NCI-H774 (cell line): ENCODE measurements at regions not wholly inside any gene's neighbourhood (a gene's known extent, or its start where the extent isn't known, plus 50 kb on each side); places are given as distances from the start of the nearest gene placed in this dataset.
"Not testable (repeated sequence)": the region's sequence is repeated elsewhere in the genome, so short reads cannot be mapped to it uniquely, and the experiment has no call there.

Experiments
- DNase-seq: peaks from one replicate; lab custom pipeline; 2025; lab: John Stamatoyannopoulos, UW

GRCh38 chr4:54581807-54582206 is 76.0 kb upstream of the KIT start:
- peak; percentile 69 for DNase-seq

- no peak for DNase-seq
Measured at GRCh38 chr4:54585321-54586000, 72.3 kb upstream of the KIT start.

GRCh38 chr4:54586320-54586955 is 71.3 kb upstream of the KIT start:
- peak; percentile 59 for DNase-seq

- DNase-seq, result no peak
Measured at GRCh38 chr4:54587107-54587891, 70.5 kb upstream of the KIT start.

- DNase-seq, result no peak
Measured at GRCh38 chr4:54588404-54588803, 69.4 kb upstream of the KIT start.

- no peak for DNase-seq
Measured at GRCh38 chr4:54589586-54589985, 68.2 kb upstream of the KIT start.

GRCh38 chr4:54593795-54594322 is 63.9 kb upstream of the KIT start:
- DNase-seq, result no peak

GRCh38 chr4:54596201-54596600 is 61.6 kb upstream of the KIT start:
- no peak for DNase-seq

- DNase-seq, result not testable (repeated sequence)
Measured at GRCh38 chr4:54597678-54598077, 60.1 kb upstream of the KIT start.

- DNase-seq, result not testable (repeated sequence)
Measured at GRCh38 chr4:54602175-54602574, 55.6 kb upstream of the KIT start.

GRCh38 chr4:54607067-54607466 is 50.7 kb upstream of the KIT start:
- DNase-seq, result no peak

- no peak for DNase-seq
Measured at GRCh38 chr4:54607521-54607920, 50.2 kb upstream of the KIT start.
